ENCODE measurements at regions not wholly inside any gene's neighbourhood (a gene's known extent, or its start where the extent isn't known, plus 50 kb on each side); places are given as distances from the start of the nearest gene placed in this dataset.
"Not testable (repeated sequence)": the region's sequence is repeated elsewhere in the genome, so short reads cannot be mapped to it uniquely, and the experiment has no call there.

GRCh38 chr16:17983114-17983513, 353.4 kb downstream of the NPIPA8 start:
- DNase-seq, result no peak

- no peak for DNase-seq
Observed at GRCh38 chr16:17977260-17977659, 359.3 kb downstream of the NPIPA8 start.

GRCh38 chr16:17972460-17972943, 364.0 kb downstream of the NPIPA8 start:
- DNase-seq, result no peak

- DNase-seq, result no peak
Observed at GRCh38 chr16:17970816-17971331, 365.7 kb downstream of the NPIPA8 start.

DNA sequence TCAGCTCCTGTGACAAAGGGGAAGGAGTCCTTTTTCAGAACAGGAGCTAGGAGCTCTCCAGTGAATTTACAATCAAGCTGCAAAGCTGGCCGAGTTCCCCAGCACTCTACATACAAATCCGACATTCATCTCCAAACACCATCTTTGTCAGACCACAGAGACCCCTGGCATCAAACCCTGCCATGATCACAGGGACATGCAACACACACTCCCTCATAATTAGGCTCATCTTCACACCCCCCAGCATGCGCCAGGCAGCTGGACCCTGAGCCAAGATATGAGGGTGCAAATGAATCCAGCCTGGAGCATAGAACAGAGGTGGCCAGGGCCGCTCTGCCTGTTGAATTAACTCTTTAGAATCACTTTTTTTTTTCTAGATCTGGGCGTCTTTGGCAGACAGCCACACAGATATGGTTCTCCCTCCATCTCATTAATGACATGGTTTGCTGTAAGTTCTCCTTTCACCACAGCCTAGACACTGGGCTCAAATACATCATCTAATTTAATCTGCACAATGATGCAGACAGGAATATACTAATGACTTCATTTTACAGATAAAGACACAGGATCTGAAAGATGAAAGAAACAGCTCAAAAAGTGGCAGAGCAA, 366.3 kb downstream of the NPIPA8 start:
- no peak for DNase-seq

- DNase-seq, result no peak
Observed at GRCh38 chr16:17965133-17965900, 371.2 kb downstream of the NPIPA8 start.

DNA sequence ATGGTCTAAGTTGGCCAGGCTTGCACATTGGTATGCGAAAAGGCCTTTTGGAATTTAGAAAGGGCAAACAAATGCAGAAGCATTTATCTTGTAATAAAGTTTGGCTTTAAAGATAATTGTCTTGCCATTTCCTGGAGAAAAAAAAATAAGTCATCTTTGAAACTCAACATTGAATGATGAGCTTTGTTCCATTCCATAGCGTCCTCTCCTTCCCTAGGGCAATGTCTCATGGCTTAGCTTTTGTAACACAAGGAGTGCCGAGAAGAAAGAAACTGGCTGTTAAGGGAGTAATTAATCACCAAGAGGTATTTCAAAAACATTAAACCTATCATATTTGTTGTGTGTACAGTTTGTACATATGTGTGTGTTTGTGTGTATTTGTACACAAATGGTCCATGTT, 372.3 kb downstream of the NPIPA8 start:
- no peak for DNase-seq

- DNase-seq, result no peak
Observed at GRCh38 chr16:17963185-17963836, 373.2 kb downstream of the NPIPA8 start.

DNA sequence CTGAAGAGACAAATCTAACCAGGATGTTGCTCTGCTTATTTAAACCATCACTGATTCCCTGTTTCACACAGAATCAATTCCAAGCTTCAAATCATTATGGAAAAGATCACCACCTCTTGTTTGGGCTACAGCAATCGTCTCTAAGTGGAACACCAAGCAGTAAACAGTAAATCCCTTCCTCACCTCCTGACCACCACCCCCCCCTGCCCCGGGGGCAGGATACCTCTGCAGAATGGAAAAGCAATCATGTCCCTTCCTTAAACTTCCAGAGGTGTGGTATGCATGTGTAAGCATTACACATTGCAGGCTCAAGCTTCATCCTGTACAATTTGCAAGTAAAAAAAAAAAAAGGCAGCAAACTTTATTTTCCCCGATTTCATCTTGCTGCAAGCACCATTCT, 373.8 kb downstream of the NPIPA8 start:
- DNase-seq, result no peak

DNA sequence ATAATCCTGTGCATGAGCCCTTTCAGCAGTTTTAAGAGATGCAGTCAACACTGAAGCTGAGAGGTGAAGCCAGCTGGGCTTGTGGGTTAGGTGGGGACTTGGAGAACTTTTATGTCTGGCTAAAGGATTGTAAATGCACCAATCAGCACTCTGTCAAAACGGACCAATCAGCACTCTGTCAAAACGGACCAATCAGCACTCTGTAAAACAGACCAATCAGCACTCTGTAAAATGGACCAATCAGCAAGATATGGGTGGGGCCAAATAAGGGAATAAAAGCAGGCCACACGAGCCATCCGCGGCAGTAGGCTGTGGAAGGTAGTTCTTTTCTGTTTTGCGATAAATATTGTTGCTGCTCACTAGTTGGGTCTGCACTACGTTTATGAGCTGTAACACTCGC, 374.7 kb downstream of the NPIPA8 start:
- DNase-seq, result not testable (repeated sequence)

DNA sequence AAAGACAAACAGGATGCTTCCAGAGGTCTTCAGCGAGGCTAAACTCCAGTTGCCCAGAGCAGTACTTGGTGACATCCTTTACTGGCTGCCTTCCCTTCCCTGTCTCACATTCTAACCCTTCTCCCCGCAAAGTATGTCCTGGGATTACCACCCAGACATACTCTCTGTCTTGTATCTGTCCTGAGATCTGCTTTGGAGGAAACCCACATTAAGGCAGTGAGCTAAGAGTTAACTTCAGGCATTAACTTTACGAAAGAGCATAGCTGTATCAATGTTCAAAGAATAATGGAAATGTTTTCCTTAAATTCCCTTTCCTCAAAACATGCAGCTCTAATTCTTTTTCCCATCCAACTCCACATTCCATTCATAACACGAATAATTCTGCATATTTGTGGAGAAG, 385.2 kb downstream of the NPIPA8 start:
- DNase-seq, result no peak

DNA sequence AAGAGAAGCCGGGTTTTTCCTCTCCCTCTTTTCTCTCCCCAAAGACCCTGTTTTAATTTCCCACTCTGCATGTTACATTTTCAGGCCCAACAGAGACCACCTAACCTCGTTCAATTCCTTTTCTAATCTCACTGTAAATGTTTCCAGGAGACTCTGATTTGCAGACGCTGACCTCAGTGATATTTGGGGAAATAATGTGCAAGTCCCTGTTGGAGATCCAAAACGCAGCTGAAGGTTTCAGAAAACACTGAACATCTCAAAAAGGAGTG, 386.6 kb downstream of the NPIPA8 start:
- no peak for DNase-seq

GRCh38 chr16:17949141-17949981, 387.2 kb downstream of the NPIPA8 start:
- no peak for DNase-seq

- DNase-seq, result no peak
Observed at GRCh38 chr16:17947637-17948036, 388.9 kb downstream of the NPIPA8 start.

DNA sequence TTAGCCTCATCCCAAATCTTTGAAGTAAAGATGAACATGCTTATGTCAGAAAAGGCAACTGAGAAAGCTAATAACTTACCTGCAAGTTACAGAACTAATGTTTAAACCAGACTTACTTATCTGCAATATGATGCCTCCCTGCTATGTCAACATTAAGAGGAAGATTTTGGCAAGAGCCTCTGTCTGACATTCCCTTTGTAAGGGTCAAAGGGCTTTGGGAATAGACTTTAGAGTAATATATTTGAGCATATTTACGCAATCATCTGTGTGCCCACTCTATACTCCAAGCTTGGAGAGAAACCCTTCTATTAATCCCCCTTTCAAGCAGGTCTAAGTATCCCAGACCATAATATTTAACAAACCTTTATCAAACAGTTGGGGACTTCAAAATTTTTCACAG, 389.4 kb downstream of the NPIPA8 start:
- DNase-seq, result no peak

GRCh38 chr16:17945080-17945601, 391.4 kb downstream of the NPIPA8 start:
- no peak for DNase-seq

- DNase-seq, result no peak
Observed at GRCh38 chr16:17944345-17944744, 392.2 kb downstream of the NPIPA8 start.

GRCh38 chr16:17942067-17942466, 394.5 kb downstream of the NPIPA8 start:
- no peak for DNase-seq

- no peak for DNase-seq
Observed at GRCh38 chr16:17940584-17941364, 395.8 kb downstream of the NPIPA8 start.

- no peak for DNase-seq
Observed at GRCh38 chr16:17939723-17940122, 396.8 kb downstream of the NPIPA8 start.

DNA sequence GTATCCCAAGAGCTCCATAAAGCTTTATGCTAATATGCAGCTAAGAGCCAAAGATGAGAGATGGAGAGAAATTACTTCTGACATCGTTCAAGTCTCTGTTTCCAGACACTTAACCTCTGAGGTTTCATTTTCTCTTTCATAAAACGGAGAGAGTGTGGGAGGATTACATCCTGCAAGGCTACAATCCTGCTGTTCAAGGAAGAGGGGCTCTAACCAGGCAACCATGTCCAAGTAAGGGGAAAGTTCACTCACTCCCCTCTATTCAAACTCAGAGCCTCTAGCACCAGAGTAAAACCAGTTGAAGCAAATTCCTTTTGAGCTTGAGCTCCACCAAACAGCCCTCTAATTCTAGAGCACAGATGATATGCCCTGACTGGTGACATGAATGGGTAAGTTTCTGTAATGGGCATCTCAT, 397.4 kb downstream of the NPIPA8 start:
- no peak for DNase-seq

DNA sequence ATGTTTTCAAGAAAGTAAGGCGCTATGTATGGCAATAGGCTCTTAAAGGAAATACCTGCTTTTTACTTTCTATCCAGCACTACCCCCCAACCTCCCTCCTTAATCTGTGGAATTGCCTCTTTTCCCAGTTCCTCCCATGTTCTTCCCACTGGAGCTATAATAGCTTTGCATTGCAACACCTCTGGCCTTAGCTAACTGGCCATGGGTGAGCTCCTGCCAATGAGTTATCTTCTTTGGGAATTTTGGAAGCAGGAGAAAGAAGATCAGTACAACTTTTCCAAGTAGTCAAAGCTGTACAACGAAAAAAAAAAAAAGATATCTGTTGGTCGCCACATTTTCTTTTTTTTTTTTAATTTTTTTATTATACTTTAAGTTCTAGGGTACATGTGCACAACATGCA, 398.0 kb downstream of the NPIPA8 start:
- DNase-seq, result no peak

Measured in DMS153 (cell line).